ENCODE measurements at regions not wholly inside any gene's neighbourhood (a gene's known extent, or its start where the extent isn't known, plus 50 kb on each side); places are given as distances from the start of the nearest gene placed in this dataset.

GRCh38 chr5:59988396-59988795 lies 94.9 kb upstream of the PDE4D start:
- no peak for DNase-seq (ENCODE audit: low read depth, low spot score)

DNA sequence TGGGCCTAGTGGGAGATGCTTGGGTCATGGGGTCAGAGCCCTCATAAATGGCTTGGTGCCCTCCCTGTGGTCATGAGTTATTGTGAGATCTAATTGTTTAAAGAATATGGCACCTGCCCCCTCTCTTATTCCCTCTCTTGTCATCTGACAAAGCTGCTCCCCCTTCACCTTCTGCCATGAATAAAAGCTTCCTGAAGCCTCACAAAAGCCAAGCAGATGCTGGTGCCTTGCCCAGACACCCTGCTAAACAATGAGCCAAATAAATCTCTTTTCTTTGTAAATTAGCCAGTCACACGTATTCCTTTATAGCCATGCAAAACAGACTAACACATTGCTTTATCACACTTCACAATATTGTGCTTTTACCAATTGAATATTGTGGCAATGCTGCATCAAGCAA lies 82.8 kb upstream of the PDE4D start:
- DNase-seq (ENCODE audit: low read depth, low spot score), result no peak

DNA sequence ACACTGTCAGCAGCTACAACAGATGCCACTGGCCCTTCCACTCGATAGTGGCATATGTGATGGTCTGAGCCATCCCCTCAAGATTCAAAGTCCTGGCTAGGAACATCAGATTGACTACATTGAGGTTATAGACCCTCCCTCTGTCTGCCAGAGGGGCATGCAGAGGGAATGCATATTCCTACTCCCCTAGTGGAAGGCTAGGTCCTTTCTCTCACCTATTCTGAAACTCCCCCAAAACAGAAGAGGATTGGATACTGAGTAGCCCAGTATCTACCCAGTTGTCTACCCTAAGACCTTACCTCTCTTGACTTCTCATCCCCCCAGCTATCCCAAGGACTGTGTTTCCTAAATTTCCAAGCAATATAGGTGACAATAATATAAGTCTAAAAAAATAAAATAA lies 78.5 kb upstream of the PDE4D start:
- DNase-seq (ENCODE audit: low read depth, low spot score), result no peak

- DNase-seq (ENCODE audit: low read depth, low spot score), result no peak
Measured at GRCh38 chr5:59959330-59959729, 65.8 kb upstream of the PDE4D start.

- DNase-seq (ENCODE audit: low read depth, low spot score), result no peak
Measured at GRCh38 chr5:59956130-59956783, 62.7 kb upstream of the PDE4D start.

- no peak for DNase-seq (ENCODE audit: low read depth, low spot score)
Measured at GRCh38 chr5:59955241-59955640, 61.7 kb upstream of the PDE4D start.

DNA sequence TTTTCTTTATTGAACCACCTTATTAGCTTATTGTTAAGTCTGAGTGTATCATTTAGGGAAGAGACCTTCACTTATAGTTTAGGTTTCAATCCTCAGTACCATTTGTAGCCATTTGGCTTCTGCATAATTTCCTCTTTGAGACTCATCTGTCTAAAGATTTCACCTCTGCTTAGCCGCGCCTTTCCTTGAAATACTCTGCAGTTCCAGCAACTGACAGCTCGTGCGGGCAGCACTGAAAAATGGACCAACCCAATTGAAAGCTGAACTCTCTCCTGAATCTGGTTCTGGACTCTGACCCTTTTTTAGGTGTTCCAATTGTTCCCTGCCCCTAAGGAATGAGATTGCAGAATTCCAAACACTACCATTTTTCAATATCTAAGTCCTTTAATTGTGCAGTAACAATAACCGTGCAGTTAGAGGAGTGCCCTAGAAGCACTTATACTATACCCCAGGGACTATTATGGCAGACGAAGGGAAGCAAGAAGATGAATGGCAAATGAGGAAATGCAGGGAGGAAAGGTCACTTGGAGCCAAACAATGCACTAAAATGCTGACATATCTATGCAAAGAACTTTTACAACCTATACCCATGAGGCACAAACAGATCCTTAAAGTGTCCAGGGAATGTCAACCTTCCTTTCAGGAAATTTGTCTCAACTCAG lies 50.1 kb upstream of the PDE4D start:
- no peak for DNase-seq (ENCODE audit: low read depth, low spot score)
